Loucy (cell line): ENCODE measurements at regions not wholly inside any gene's neighbourhood (a gene's known extent, or its start where the extent isn't known, plus 50 kb on each side); places are given as distances from the start of the nearest gene placed in this dataset.

Experiments used
- EZH2phosphoT487 ChIP-seq: fragments of 200-600 bp; IDR thresholded peaks from 2 replicates; pipeline ENCODE4 v1.6.1; 2018; ENCODE audit warnings: antibody characterized with exemption, mild to moderate bottlenecking, moderate library complexity, borderline replicate concordance
- TF ChIP-seq, protein P1 (sequence below): fragments of 200-600 bp; sonication (generic); conservative IDR thresholded peaks from 2 replicates; pipeline ENCODE4 v1.5.1; 2014; ENCODE audit warnings: mild to moderate bottlenecking, antibody characterized with exemption, low read length

DNA sequence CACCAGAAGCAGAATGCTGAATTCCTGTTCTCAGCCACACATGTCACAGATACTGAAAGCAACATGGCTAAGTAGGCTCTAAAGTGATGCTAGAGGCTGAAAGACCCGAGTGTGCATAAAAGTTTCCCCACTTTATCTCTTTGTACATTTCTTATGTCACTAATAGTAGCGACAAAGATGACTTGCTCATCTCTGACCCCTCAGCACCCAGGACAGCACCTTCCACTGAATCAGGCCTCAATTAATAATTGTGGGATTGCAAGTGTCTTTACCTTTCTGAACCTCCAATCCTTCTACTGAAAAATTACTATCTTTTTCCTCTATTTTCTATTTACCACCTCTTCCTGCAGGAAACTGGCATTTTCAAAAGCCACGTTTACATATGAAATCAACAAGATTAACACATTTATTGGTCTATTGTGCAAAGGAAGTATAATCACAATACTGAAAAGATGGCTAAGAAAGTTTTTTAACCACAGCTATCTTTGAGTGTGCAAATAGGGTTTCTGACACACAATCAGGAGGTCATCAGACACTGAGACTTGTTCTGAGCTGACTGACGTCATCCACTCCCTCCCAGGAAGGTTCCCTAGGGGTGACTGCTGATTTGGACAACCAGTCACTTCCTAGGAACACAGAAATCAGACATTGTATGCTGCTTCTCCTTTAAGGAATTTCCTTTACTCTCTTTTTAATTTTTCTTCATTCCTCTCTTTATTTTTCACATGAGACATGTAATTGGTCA is 213.9 kb upstream of the ISX start:
- TF ChIP-seq, protein P1, sequence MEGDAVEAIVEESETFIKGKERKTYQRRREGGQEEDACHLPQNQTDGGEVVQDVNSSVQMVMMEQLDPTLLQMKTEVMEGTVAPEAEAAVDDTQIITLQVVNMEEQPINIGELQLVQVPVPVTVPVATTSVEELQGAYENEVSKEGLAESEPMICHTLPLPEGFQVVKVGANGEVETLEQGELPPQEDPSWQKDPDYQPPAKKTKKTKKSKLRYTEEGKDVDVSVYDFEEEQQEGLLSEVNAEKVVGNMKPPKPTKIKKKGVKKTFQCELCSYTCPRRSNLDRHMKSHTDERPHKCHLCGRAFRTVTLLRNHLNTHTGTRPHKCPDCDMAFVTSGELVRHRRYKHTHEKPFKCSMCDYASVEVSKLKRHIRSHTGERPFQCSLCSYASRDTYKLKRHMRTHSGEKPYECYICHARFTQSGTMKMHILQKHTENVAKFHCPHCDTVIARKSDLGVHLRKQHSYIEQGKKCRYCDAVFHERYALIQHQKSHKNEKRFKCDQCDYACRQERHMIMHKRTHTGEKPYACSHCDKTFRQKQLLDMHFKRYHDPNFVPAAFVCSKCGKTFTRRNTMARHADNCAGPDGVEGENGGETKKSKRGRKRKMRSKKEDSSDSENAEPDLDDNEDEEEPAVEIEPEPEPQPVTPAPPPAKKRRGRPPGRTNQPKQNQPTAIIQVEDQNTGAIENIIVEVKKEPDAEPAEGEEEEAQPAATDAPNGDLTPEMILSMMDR: no peak
- no peak for TF ChIP-seq EZH2phosphoT487
